GM21360 (cell line): ENCODE measurements at regions not wholly inside any gene's neighbourhood (a gene's known extent, or its start where the extent isn't known, plus 50 kb on each side); places are given as distances from the start of the nearest gene placed in this dataset.
"Not testable (repeated sequence)": the region's sequence is repeated elsewhere in the genome, so short reads cannot be mapped to it uniquely, and the experiment has no call there.

Experiments
- ATAC-seq: cut with Tn5 transposase; IDR thresholded peaks from one replicate; pipeline ENCODE4 v1.9.1; 2021; ENCODE audit warnings: mild to moderate bottlenecking, moderate library complexity; ENCODE audit not compliant: unreplicated experiment

GRCh38 chr5:56632199-56632598 is 183.2 kb upstream of the MAP3K1 start:
- ATAC-seq = no peak

- no peak for ATAC-seq
Observed at GRCh38 chr5:56631719-56632118, 183.6 kb upstream of the MAP3K1 start.

- not testable (repeated sequence) for ATAC-seq
Observed at GRCh38 chr5:56628616-56629015, 186.7 kb upstream of the MAP3K1 start.

- no peak for ATAC-seq
Observed at GRCh38 chr5:56625541-56625940, 189.8 kb upstream of the MAP3K1 start.

- ATAC-seq = no peak
Observed at GRCh38 chr5:56624751-56625150, 190.6 kb upstream of the MAP3K1 start.

GRCh38 chr5:56622141-56622540 is 193.2 kb upstream of the MAP3K1 start:
- ATAC-seq = no peak

- no peak for ATAC-seq
Observed at GRCh38 chr5:56620903-56621677, 194.3 kb upstream of the MAP3K1 start.

- no peak for ATAC-seq
Observed at GRCh38 chr5:56617998-56618397, 197.4 kb upstream of the MAP3K1 start.

- no peak for ATAC-seq
Observed at GRCh38 chr5:56616454-56617160, 198.7 kb upstream of the MAP3K1 start.

GRCh38 chr5:56615361-56616153 is 199.8 kb upstream of the MAP3K1 start:
- ATAC-seq = no peak

- ATAC-seq = no peak
Observed at GRCh38 chr5:56612759-56613158, 202.6 kb upstream of the MAP3K1 start.

GRCh38 chr5:56612353-56612752 is 203.0 kb upstream of the MAP3K1 start:
- no peak for ATAC-seq

- no peak for ATAC-seq
Observed at GRCh38 chr5:56610093-56610698, 205.2 kb upstream of the MAP3K1 start.

- ATAC-seq = no peak
Observed at GRCh38 chr5:56608217-56608925, 207.0 kb upstream of the MAP3K1 start.

GRCh38 chr5:56607551-56607950 is 207.8 kb upstream of the MAP3K1 start:
- ATAC-seq = no peak

- no peak for ATAC-seq
Observed at GRCh38 chr5:56607074-56607473, 208.3 kb upstream of the MAP3K1 start.

- no peak for ATAC-seq
Observed at GRCh38 chr5:56606192-56606591, 209.2 kb upstream of the MAP3K1 start.

GRCh38 chr5:56605231-56605630 is 210.1 kb upstream of the MAP3K1 start:
- no peak for ATAC-seq

- ATAC-seq = no peak
Observed at GRCh38 chr5:56601641-56602071, 213.7 kb upstream of the MAP3K1 start.

- ATAC-seq = no peak
Observed at GRCh38 chr5:56598941-56599340, 216.4 kb upstream of the MAP3K1 start.
